Astrocyte (in vitro differentiated cells and primary cell): ENCODE measurements at regions not wholly inside any gene's neighbourhood (a gene's known extent, or its start where the extent isn't known, plus 50 kb on each side); places are given as distances from the start of the nearest gene placed in this dataset.

ENCODE experiments used
- DNase-seq: peaks from one replicate; pipeline ENCODE4 v3.0.0-alpha.2; 2010; ENCODE audit warnings: low read depth
- FAIRE-seq: peaks from 2 replicates; lab custom pipeline; 2011; peaks lifted over from hg19 to GRCh38; lab: Jason Lieb, UNC
- H2AFZ ChIP-seq: 2 replicates; pipeline ENCODE4 v1.6.0; 2012; ENCODE audit warnings: low read depth, low read length, inconsistent platforms
- H3K27ac ChIP-seq: 2 replicates; pipeline ENCODE4 v1.5.1; 2011; ENCODE audit warnings: low read depth, low read length, inconsistent platforms
- H3K27me3 ChIP-seq: 2 replicates; pipeline ENCODE4 v1.6.0; 2011; ENCODE audit warnings: low read length, inconsistent platforms; ENCODE audit not compliant: insufficient read depth
- H3K36me3 ChIP-seq: 2 replicates; pipeline ENCODE4 v1.5.1; 2011; ENCODE audit warnings: low read length, inconsistent platforms; ENCODE audit not compliant: insufficient read depth
- H3K4me1 ChIP-seq: 2 replicates; pipeline ENCODE4 v1.5.1; 2011; ENCODE audit warnings: low read length, inconsistent platforms; ENCODE audit not compliant: insufficient read depth
- H3K4me2 ChIP-seq: 2 replicates; pipeline ENCODE4 v1.6.0; 2012; ENCODE audit warnings: low read length, inconsistent platforms
- H3K4me3 ChIP-seq: 2 replicates; pipeline ENCODE4 v1.5.1; 2011; ENCODE audit warnings: low read depth, mild to moderate bottlenecking, low read length, inconsistent platforms; ENCODE audit not compliant: insufficient read depth
- H3K79me2 ChIP-seq: 2 replicates; pipeline ENCODE4 v1.6.0; 2012; ENCODE audit warnings: mild to moderate bottlenecking, low read length, inconsistent platforms; ENCODE audit not compliant: insufficient read depth
- H3K9ac ChIP-seq: 2 replicates; pipeline ENCODE4 v1.6.0; 2012; ENCODE audit warnings: mild to moderate bottlenecking, low read length, inconsistent platforms
- H3K9me3 ChIP-seq: 2 replicates; pipeline ENCODE4 v1.5.1; 2012; ENCODE audit warnings: low read depth, mild to moderate bottlenecking, low read length, inconsistent platforms; ENCODE audit not compliant: insufficient read depth
- H4K20me1 ChIP-seq: 2 replicates; pipeline ENCODE4 v1.6.0; 2012; ENCODE audit warnings: low read length, inconsistent platforms; ENCODE audit not compliant: insufficient read depth
- H3K27ac Mint-ChIP-seq: one replicate; pipeline ENCODE4 v1.8.0; 2021; ENCODE audit warnings: mild to moderate bottlenecking, mixed read lengths; ENCODE audit not compliant: unreplicated experiment
- H3K27me3 Mint-ChIP-seq: one replicate; pipeline ENCODE4 v1.8.0; 2021; ENCODE audit warnings: low read depth, mixed read lengths; ENCODE audit not compliant: unreplicated experiment
- H3K36me3 Mint-ChIP-seq: one replicate; pipeline ENCODE4 v1.8.0; 2021; ENCODE audit warnings: low read depth, mixed read lengths; ENCODE audit not compliant: unreplicated experiment
- H3K4me1 Mint-ChIP-seq: one replicate; pipeline ENCODE4 v1.8.0; 2021; ENCODE audit warnings: low read depth, mixed read lengths; ENCODE audit not compliant: unreplicated experiment
- H3K4me3 Mint-ChIP-seq: one replicate; pipeline ENCODE4 v1.8.0; 2021; ENCODE audit warnings: mild to moderate bottlenecking, moderate library complexity, mixed read lengths; ENCODE audit not compliant: unreplicated experiment
- H3K9me3 Mint-ChIP-seq: one replicate; pipeline ENCODE4 v1.8.0; 2021; ENCODE audit warnings: mild to moderate bottlenecking, mixed read lengths; ENCODE audit not compliant: unreplicated experiment
- CTCF ChIP-seq: IDR thresholded peaks from 2 replicates; pipeline ENCODE4 v1.5.1; 2011; ENCODE audit warnings: low read depth, mild to moderate bottlenecking, inconsistent platforms, low read length, moderate library complexity; ENCODE audit not compliant: insufficient read depth
- EZH2 ChIP-seq: IDR thresholded peaks from 2 replicates; pipeline ENCODE4 v1.6.1; 2012; ENCODE audit warnings: mild to moderate bottlenecking, low read length, inconsistent platforms; ENCODE audit not compliant: insufficient read depth

GRCh38 chr4:185870366-185870765 lies 58.4 kb upstream of the SORBS2 start:
- DNase-seq: no peak

DNA sequence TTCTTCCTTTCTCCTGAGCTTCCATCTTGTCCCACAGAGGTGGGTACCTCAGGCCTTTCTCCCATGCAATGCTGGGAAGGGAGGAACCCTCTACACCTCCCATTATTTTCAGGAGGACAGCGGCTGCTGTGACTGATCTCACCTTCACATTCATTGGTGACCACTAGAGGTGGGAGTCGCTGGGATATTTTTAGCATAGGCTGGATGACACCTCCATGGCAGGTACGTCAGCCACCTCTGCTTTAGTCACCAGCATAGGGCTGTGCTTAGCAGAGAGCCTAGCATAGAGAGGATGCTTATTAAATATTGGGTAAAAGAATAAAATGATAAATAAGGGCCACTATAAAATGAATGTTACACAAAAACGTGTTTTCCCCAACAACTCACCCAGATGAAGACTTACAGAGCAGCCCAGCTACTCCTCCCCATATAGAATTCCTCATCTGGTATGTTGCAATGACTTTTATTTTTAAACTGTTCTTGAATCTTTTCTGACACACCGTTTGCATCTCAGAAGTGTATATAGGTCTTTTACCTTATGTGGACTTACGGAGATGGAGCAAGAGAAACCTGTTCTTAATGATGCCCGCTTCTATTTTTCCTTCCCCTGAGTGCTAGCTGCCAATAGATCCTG lies 60.9 kb upstream of the SORBS2 start:
- Histone ChIP-seq H3K9me3 (no peaks in the 10 kb centered on the region), H4K20me1 (no peaks in the 10 kb centered on the region), H2AFZ (no peak overlapping the region), H3K36me3 (no peaks in the 10 kb centered on the region), H3K27ac (no peak overlapping the region), H3K4me2 (no peak overlapping the region), H3K27me3 (no peaks in the 10 kb centered on the region), H3K79me2 (no peaks in the 10 kb centered on the region), H3K9ac (no peak overlapping the region), H3K4me3 (no peak overlapping the region), H3K4me1 (peaks cover 11% of the 10 kb centered on the region)
- DNase-seq (no peak), FAIRE-seq (no peak)
- Mint-ChIP-seq H3K4me3 (no peak overlapping the region), H3K9me3 (no peaks in the 10 kb centered on the region), H3K27me3 (peaks cover 2% of the 10 kb centered on the region), H3K27ac (no peak overlapping the region), H3K36me3 (no peaks in the 10 kb centered on the region), H3K4me1 (peaks cover 4% of the 10 kb centered on the region)
- TF ChIP-seq CTCF: no peak
- TF ChIP-seq EZH2: no peak

More at GRCh38 chr4:185870366-185870765, 58.4 kb upstream of the SORBS2 start:
- Histone ChIP-seq H3K4me3 (no peak overlapping the region), H3K4me2 (peak overlapping the region; percentile 16), H4K20me1 (no peaks in the 10 kb centered on the region), H3K79me2 (no peaks in the 10 kb centered on the region), H3K27ac (no peak overlapping the region), H2AFZ (peak overlapping the region; percentile 44), H3K4me1 (peaks cover 17% of the 10 kb centered on the region), H3K27me3 (no peaks in the 10 kb centered on the region), H3K9ac (no peak overlapping the region), H3K36me3 (no peaks in the 10 kb centered on the region), H3K9me3 (no peaks in the 10 kb centered on the region)
- peaks cover 14% of the 10 kb centered on the region for H3K4me1 Mint-ChIP-seq
- H3K9me3 Mint-ChIP-seq: no peaks in the 10 kb centered on the region
- no peak for FAIRE-seq
- H3K36me3 Mint-ChIP-seq: no peaks in the 10 kb centered on the region
- peaks cover 2% of the 10 kb centered on the region for H3K27me3 Mint-ChIP-seq
- no peak overlapping the region for H3K4me3 Mint-ChIP-seq
- H3K27ac Mint-ChIP-seq: no peak overlapping the region
- TF ChIP-seq EZH2 (no peak), CTCF (no peak)

GRCh38 chr4:185874516-185875230 lies 62.7 kb upstream of the SORBS2 start:
- DNase-seq: peak; percentile 46
- Histone ChIP-seq H3K4me2 (no peak overlapping the region), H2AFZ (no peak overlapping the region), H3K36me3 (no peaks in the 10 kb centered on the region), H3K27me3 (no peaks in the 10 kb centered on the region), H3K79me2 (no peaks in the 10 kb centered on the region), H3K9me3 (no peaks in the 10 kb centered on the region), H3K4me3 (no peak overlapping the region), H3K27ac (peak overlapping the region; percentile 44), H3K9ac (no peak overlapping the region), H4K20me1 (no peaks in the 10 kb centered on the region), H3K4me1 (peaks cover 11% of the 10 kb centered on the region)
- no peak for FAIRE-seq
- H3K36me3 Mint-ChIP-seq: no peaks in the 10 kb centered on the region
- no peak overlapping the region for H3K27ac Mint-ChIP-seq
- no peaks in the 10 kb centered on the region for H3K27me3 Mint-ChIP-seq
- peaks cover 6% of the 10 kb centered on the region for H3K4me1 Mint-ChIP-seq
- H3K4me3 Mint-ChIP-seq: no peak overlapping the region
- peaks cover 1% of the 10 kb centered on the region for H3K9me3 Mint-ChIP-seq
- TF ChIP-seq CTCF (no peak), EZH2 (no peak)
